Stimulated activated naive CD8-positive, alpha-beta T cell treated with anti-CD3 and anti-CD28 coated beads, Interleukin-15, Interleukin-2, amounts not matched to agents 100 U/mL and 50 U/mL, for 24 hours (primary cell): ENCODE measurements at regions not wholly inside any gene's neighbourhood (a gene's known extent, or its start where the extent isn't known, plus 50 kb on each side); places are given as distances from the start of the nearest gene placed in this dataset.

Source experiments
- ATAC-seq: fragments of 150-1000 bp; cut with Tn5 transposase; one replicate; pipeline ENCODE4 v1.10.0; 2021
- DNase-seq: peaks from one replicate; pipeline ENCODE4 v3.0.0; 2021

DNA sequence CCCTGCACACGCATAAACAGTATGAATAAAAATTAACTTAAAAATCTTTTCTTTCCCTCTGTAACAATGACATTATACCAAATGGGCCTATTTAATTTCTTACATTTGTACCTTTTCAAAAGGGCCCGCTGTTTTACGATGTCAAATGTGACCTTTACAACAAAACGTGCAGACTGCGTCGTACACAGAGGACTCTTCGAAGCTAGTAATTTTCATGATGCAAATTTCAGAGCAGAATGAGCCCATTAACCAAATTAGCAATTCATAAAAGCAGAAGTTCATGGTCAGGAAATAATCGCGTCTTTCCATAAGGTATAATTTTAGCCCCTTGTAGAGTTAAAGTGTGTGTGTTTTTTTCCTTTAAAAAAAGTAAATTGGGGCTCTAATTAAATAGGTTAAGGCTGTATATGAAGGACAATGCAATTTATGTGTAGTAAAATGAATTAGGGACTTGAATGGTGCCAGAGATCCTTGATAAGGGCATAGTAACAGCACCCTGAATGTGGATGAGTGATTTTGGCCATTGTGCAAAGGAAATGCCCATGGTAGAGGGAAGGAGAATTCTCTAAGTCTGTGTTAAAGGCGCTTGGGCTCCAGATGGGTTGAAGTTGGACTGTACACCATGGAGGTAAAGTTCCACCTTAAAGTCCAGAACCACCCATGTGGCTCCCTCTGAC is 546.4 kb upstream of the EEF2KMT start:
- ATAC-seq (no peak), DNase-seq (no peak)

DNA sequence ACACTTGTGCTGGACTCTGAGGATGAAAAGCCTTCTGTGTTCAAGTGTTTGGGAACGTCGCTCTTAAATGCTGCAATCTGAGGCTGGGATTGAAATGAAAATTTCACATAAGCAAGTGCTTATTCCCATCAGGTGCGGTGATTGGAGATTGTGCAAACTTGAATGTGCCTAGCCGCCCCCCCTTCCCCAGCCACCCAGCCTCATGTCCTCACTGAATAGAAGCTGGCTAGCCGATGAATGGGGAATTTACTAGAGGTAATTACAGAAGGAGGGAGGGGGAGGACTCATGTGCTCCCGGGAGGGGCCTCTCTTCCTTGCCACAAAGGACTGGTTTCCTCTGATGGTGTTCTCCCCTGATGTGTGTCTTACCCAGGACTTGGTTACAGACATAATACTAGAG is 544.8 kb upstream of the EEF2KMT start:
- ATAC-seq (no peak), DNase-seq (no peak)

DNA sequence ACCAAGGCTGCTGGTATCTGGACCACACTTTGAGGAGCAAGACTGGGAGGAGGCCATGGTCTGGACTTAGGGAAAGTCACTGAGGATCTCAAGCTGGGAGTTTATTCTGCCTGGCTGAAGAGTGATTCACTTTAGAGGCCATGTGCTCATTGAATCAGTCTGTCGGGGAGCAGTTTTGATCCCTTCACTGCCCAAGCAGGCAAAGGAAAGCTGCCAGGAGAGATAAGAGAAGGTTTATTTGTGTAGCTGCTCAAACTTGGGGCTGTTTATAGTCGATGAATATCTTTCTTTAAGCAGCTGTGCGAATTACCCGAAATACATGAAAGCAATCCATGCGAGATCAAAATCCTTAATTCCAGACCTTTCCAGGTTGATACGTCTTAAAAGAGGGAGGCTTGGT is 544.4 kb upstream of the EEF2KMT start:
- ATAC-seq (no peak), DNase-seq (no peak)

DNA sequence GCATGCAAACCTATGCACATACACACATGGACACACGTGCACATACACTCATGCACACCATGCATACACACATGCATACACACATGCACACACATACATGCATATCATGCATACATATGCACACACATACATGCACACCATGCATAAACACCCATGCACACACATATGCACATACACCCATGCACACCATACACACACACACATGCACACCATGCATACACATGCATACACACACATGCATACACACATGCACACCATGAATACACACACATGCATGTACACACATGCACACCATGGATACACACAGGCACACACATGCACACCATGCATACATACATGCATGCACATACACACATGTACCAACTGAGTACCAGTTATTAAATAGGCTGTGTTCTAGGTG is 543.3 kb upstream of the EEF2KMT start:
- no peak for ATAC-seq

GRCh38 chr16:5639531-5639930 is 541.9 kb upstream of the EEF2KMT start:
- DNase-seq (no peak), ATAC-seq (no peak)

More for the DNA sequence above, 543.3 kb upstream of the EEF2KMT start:
- DNase-seq = no peak

DNA sequence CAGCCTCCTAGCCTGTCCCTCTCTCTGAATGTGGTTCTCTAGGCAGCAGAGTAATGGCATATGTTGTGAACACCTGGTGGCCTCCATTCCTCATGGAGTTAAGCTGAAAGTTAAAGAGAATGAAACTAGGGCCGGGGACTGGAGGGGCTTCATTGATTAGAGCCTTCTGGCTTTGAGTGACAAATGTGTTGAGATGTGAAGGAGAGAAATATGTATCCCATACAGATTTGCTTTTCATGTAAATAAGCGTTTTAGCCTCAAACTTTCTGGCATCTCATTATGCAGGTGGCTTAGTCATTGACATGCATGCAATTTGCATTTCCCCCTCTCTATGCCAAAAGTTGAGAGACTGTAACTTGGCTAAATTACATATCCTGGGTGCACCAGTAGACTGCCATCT is 537.7 kb upstream of the EEF2KMT start:
- ATAC-seq = no peak
- no peak for DNase-seq

- ATAC-seq = no peak
- DNase-seq = no peak
Observed at GRCh38 chr16:5634666-5635180, 537.1 kb upstream of the EEF2KMT start.

DNA sequence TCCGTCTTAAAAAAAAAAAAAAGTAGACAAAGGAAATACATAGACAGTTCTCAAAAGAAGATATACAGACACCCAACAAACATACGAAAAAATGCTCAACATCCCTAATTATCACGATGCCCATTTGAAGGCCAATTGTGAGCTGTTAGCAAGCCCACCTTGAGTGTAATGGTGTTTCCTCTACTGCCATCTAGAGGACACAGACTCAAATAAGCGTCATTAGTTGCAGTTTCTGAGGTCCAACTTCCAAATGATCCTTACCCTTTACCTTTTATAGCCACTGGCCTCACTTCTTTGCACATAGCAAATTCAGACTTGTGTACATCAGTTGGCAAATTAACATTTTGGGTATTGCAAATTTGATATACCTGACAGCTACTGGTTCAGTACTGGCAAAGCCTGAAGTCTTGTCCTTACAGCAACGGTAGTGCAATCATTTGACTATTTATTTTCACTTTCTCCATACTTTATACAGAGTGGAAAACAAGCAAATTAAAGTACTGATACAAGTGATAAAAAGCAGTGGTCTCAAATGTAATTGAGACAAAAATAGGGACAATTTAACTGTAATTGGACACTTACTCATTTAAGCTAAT is 536.3 kb upstream of the EEF2KMT start:
- ATAC-seq (no peak), DNase-seq (no peak)

- DNase-seq (no peak), ATAC-seq (no peak)
Observed at GRCh38 chr16:5622234-5622884, 524.8 kb upstream of the EEF2KMT start.

DNA sequence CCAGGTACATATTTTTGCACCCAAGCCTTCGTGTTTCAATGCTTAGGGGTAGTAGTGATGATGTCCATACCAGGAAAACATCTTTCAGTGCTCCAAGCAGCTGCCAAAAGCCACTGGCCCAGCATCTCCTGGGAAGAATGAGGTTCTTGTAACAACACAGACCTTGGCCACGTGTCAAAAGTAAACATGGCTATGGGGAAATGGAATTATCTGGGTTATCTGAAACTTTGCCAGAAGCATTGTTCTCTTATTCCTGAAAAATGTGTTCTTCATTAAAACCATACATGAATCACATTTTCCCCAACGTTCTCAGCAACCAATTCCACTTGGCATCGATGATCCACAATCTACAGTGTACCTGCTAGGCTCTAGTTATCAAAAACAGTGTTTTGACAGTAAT is 524.2 kb upstream of the EEF2KMT start:
- no peak for DNase-seq
- no peak for ATAC-seq

GRCh38 chr16:5619304-5619703 is 521.7 kb upstream of the EEF2KMT start:
- ATAC-seq (no peak), DNase-seq (no peak)

- DNase-seq (no peak), ATAC-seq (no peak)
Observed at GRCh38 chr16:5616841-5617240, 519.2 kb upstream of the EEF2KMT start.

- ATAC-seq (peak; percentile 55), DNase-seq (peak; percentile 38)
Observed at GRCh38 chr16:5615868-5616642, 518.5 kb upstream of the EEF2KMT start.

DNA sequence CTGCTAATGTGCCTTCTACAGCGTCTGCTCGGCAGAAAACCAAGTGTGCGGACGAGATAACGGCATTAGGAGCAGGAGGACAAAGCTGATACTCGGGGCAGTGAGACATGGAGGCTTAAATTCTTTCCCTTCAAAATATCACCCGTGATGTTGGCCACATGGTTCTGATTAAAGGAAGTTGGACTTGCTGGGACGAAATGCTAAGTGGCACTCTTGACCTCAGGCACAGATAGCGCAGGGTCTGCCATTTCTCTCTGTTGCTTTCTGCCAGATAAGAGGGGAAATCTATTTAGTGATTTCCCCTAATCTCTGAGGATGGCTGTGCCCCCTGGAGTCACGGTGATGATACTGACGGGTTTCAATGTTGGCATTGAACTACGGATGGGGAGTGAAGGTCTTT is 509.6 kb upstream of the EEF2KMT start:
- no peak for DNase-seq
- ATAC-seq = no peak

- DNase-seq = no peak
- no peak for ATAC-seq
Observed at GRCh38 chr16:5605404-5605803, 507.8 kb upstream of the EEF2KMT start.

DNA sequence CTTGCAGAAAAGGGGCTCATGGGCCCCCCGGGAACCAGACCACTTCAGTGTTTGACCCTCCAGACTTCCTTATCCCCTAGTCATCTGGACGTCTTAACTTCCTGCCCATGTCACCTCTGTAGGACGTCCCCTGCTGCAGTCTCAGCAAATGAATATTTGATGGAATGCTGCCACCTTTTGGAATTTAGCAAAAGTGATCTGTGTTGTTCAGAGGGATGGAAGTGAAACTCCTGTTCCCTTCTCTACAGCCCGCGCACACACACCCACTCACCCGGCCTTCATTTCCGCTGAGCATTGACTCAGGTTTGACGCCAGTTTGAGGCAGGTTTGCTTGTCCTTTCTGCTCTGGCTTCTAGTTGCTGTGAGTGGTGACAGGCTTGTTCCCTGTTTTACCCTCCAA is 507.2 kb upstream of the EEF2KMT start:
- no peak for DNase-seq
- ATAC-seq = no peak

GRCh38 chr16:5603836-5604235 is 506.2 kb upstream of the EEF2KMT start:
- ATAC-seq = no peak
- DNase-seq = no peak

DNA sequence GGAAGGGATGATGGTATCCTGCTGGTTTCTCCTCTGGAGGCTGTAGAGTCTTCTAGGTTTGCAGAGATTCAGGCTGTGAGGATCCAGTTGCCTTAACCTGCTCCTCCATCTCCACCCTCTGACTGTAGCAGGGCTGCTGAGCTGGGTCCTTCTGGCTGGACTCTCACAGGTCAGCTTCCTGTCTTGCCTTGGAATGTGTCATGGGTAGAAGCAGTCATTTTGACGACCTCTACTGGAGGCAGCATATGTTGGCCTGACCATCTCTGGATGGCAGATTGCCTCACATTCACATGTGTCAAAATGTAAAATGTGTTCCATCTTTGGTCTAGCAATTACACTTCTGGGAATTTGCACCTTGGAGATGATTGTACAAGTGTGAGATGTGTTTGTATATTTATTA is 504.4 kb upstream of the EEF2KMT start:
- ATAC-seq = no peak
- DNase-seq = no peak

GRCh38 chr16:5598793-5599192 is 501.2 kb upstream of the EEF2KMT start:
- ATAC-seq (no peak), DNase-seq (no peak)

DNA sequence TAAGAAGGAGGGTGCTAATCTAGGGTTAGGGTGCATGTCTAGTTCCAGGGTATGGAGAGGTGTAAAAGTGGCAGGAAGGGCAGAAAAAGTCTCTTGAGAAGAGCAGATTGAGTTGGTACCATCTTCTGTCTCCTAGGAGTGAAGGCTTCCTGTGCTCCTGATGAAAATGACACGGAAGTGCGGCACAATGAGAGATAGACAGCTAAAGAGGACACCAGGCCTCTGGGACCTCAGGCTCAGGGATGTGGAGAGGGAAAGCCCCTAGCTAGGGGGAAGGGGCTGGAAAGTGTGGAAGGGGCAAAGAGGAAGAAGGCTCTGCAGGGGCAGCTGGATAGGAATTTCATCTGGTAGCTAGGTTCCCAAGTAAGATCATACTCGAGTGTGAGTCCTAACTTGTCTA is 498.3 kb upstream of the EEF2KMT start:
- DNase-seq = no peak
- no peak for ATAC-seq

GRCh38 chr16:5590416-5590815 is 492.8 kb upstream of the EEF2KMT start:
- no peak for ATAC-seq

DNA sequence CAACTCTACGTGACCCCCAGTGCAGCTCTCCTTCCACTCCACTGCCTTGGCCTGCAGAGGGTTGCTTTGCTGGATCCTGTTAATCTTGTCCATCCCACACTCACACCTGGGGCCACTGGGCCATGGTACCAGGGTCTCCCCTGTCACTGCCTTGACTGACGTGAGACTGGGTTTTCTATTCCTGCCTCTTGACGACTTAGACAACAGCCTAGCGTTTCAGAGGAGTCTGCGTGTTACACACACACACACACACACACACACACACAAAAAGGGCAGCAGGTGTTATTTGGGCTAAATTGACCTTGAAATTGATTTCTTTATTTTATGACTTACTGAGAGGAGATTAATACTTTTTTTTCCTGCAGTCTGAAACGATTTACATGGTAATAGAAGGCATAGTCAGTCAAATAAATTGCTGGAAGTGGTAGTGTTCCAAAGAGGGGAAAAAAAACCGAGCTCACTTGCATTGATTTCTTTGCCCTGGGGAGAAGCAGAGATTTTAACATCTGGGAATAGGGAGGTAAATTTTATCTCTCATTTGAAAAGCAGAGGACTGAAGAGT is 492.3 kb upstream of the EEF2KMT start:
- DNase-seq (no peak), ATAC-seq (no peak)

More at GRCh38 chr16:5590416-5590815, 492.8 kb upstream of the EEF2KMT start:
- no peak for DNase-seq
